HEK293 (cell line): ENCODE measurements at regions not wholly inside any gene's neighbourhood (a gene's known extent, or its start where the extent isn't known, plus 50 kb on each side); places are given as distances from the start of the nearest gene placed in this dataset.

Experiments used
- MEIS1 ChIP-seq: sonication (generic); formaldehyde crosslinking; IDR thresholded peaks from 2 replicates; pipeline ENCODE4 v1.8.1; 2022; ENCODE audit warnings: missing genetic modification reagents, mild to moderate bottlenecking, borderline replicate concordance
- MYNN ChIP-seq: fragments of 450-650 bp; formaldehyde crosslinking; IDR thresholded peaks from 2 replicates; pipeline ENCODE4 v1.5.1; 2016; ENCODE audit warnings: missing biosample characterization, missing genetic modification characterization, borderline replicate concordance
- REST ChIP-seq: fragments of 450-650 bp; formaldehyde crosslinking; IDR thresholded peaks from 2 replicates; pipeline ENCODE4 v1.5.1; 2016; ENCODE audit warnings: missing biosample characterization, missing genetic modification characterization
- TCF7L2 ChIP-seq: IDR thresholded peaks from 2 replicates; pipeline ENCODE4 v1.6.1; 2011; ENCODE audit warnings: low read depth, mild to moderate bottlenecking, inconsistent platforms, low read length, moderate library complexity, borderline replicate concordance
- YY1 ChIP-seq: fragments of 450-650 bp; formaldehyde crosslinking; IDR thresholded peaks from 2 replicates; pipeline ENCODE4 v1.5.1; 2018; ENCODE audit warnings: missing biosample characterization, missing genetic modification characterization
- ZNF223 ChIP-seq: fragments of 450-650 bp; formaldehyde crosslinking; IDR thresholded peaks from 2 replicates; pipeline ENCODE4 v1.5.1; 2016; ENCODE audit warnings: missing biosample characterization, missing genetic modification characterization
- ZNF366 ChIP-seq: fragments of 450-650 bp; formaldehyde crosslinking; conservative IDR thresholded peaks from 2 replicates; pipeline ENCODE4 v1.5.1; 2016; ENCODE audit warnings: missing biosample characterization, missing genetic modification characterization
- ZNF391 ChIP-seq: fragments of 450-650 bp; formaldehyde crosslinking; IDR thresholded peaks from 2 replicates; pipeline ENCODE4 v1.5.1; 2016; ENCODE audit warnings: low read depth, missing biosample characterization, missing genetic modification characterization, borderline replicate concordance
- ZNF654 ChIP-seq: fragments of 450-650 bp; formaldehyde crosslinking; IDR thresholded peaks from 2 replicates; pipeline ENCODE4 v1.5.1; 2016; ENCODE audit warnings: low read depth, missing biosample characterization, missing genetic modification characterization
- ZNF707 ChIP-seq: fragments of 450-650 bp; formaldehyde crosslinking; IDR thresholded peaks from 2 replicates; pipeline ENCODE4 v1.5.1; 2016; ENCODE audit warnings: missing biosample characterization, missing genetic modification characterization
- ZNF747 ChIP-seq: fragments of 450-650 bp; formaldehyde crosslinking; IDR thresholded peaks from 2 replicates; pipeline ENCODE4 v1.5.1; 2016; ENCODE audit warnings: missing biosample characterization, missing genetic modification characterization
- TF ChIP-seq, protein P1 (sequence below): fragments of 450-650 bp; formaldehyde crosslinking; IDR thresholded peaks from 2 replicates; pipeline ENCODE4 v1.5.1; 2016; ENCODE audit warnings: missing biosample characterization, missing genetic modification characterization
- TF ChIP-seq, protein P2 (sequence below): IDR thresholded peaks from 2 replicates; pipeline ENCODE4 v1.6.1; 2011; ENCODE audit warnings: mild to moderate bottlenecking, low read depth, low read length, borderline replicate concordance
- TF ChIP-seq, protein P3 (sequence below): fragments of 450-650 bp; formaldehyde crosslinking; IDR thresholded peaks from 2 replicates; pipeline ENCODE4 v1.5.1; 2016; ENCODE audit warnings: missing biosample characterization, missing genetic modification characterization, borderline replicate concordance

DNA sequence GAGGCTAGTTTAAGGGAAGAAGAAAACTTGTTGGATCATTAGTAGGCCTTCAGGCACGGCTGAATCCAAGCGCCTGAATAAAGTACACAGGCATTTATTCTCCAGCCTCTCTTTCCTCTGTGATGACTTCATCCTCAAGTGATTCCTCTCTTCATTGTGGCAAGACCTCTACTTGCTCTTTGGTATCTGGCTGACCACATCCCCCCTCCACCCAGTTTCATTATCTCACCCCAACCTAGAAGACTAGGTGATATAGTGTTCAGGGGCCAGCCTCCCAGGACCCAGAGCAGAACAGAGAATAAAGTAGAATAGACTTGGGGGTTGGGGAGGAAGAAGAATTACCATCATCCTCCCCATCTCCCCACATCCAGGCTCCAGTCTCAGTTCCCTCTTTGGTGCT is 189.3 kb downstream of the MIAT start:
- TF ChIP-seq, protein P1, sequence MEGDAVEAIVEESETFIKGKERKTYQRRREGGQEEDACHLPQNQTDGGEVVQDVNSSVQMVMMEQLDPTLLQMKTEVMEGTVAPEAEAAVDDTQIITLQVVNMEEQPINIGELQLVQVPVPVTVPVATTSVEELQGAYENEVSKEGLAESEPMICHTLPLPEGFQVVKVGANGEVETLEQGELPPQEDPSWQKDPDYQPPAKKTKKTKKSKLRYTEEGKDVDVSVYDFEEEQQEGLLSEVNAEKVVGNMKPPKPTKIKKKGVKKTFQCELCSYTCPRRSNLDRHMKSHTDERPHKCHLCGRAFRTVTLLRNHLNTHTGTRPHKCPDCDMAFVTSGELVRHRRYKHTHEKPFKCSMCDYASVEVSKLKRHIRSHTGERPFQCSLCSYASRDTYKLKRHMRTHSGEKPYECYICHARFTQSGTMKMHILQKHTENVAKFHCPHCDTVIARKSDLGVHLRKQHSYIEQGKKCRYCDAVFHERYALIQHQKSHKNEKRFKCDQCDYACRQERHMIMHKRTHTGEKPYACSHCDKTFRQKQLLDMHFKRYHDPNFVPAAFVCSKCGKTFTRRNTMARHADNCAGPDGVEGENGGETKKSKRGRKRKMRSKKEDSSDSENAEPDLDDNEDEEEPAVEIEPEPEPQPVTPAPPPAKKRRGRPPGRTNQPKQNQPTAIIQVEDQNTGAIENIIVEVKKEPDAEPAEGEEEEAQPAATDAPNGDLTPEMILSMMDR (tag by site-specific recombination) = no peak
- TF ChIP-seq ZNF747 (tag by site-specific recombination) (no peak), ZNF391 (tag by site-specific recombination) (no peak), ZNF366 (tag by site-specific recombination) (no peak), TCF7L2 (no peak), ZNF707 (no peak), MEIS1 (CRISPR knock-in tag) (no peak), REST (tag by site-specific recombination) (no peak), MYNN (no peak), YY1 (tag by site-specific recombination) (no peak), ZNF223 (tag by site-specific recombination) (no peak), ZNF654 (tag by site-specific recombination) (no peak)
- TF ChIP-seq, protein P2, sequence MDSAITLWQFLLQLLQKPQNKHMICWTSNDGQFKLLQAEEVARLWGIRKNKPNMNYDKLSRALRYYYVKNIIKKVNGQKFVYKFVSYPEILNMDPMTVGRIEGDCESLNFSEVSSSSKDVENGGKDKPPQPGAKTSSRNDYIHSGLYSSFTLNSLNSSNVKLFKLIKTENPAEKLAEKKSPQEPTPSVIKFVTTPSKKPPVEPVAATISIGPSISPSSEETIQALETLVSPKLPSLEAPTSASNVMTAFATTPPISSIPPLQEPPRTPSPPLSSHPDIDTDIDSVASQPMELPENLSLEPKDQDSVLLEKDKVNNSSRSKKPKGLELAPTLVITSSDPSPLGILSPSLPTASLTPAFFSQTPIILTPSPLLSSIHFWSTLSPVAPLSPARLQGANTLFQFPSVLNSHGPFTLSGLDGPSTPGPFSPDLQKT = no peak
- TF ChIP-seq, protein P3, sequence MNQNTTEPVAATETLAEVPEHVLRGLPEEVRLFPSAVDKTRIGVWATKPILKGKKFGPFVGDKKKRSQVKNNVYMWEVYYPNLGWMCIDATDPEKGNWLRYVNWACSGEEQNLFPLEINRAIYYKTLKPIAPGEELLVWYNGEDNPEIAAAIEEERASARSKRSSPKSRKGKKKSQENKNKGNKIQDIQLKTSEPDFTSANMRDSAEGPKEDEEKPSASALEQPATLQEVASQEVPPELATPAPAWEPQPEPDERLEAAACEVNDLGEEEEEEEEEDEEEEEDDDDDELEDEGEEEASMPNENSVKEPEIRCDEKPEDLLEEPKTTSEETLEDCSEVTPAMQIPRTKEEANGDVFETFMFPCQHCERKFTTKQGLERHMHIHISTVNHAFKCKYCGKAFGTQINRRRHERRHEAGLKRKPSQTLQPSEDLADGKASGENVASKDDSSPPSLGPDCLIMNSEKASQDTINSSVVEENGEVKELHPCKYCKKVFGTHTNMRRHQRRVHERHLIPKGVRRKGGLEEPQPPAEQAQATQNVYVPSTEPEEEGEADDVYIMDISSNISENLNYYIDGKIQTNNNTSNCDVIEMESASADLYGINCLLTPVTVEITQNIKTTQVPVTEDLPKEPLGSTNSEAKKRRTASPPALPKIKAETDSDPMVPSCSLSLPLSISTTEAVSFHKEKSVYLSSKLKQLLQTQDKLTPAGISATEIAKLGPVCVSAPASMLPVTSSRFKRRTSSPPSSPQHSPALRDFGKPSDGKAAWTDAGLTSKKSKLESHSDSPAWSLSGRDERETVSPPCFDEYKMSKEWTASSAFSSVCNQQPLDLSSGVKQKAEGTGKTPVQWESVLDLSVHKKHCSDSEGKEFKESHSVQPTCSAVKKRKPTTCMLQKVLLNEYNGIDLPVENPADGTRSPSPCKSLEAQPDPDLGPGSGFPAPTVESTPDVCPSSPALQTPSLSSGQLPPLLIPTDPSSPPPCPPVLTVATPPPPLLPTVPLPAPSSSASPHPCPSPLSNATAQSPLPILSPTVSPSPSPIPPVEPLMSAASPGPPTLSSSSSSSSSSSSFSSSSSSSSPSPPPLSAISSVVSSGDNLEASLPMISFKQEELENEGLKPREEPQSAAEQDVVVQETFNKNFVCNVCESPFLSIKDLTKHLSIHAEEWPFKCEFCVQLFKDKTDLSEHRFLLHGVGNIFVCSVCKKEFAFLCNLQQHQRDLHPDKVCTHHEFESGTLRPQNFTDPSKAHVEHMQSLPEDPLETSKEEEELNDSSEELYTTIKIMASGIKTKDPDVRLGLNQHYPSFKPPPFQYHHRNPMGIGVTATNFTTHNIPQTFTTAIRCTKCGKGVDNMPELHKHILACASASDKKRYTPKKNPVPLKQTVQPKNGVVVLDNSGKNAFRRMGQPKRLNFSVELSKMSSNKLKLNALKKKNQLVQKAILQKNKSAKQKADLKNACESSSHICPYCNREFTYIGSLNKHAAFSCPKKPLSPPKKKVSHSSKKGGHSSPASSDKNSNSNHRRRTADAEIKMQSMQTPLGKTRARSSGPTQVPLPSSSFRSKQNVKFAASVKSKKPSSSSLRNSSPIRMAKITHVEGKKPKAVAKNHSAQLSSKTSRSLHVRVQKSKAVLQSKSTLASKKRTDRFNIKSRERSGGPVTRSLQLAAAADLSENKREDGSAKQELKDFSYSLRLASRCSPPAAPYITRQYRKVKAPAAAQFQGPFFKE = no peak
